Hematopoietic multipotent progenitor cell treated with erythropoietin and hydrocortisone succinate and interleukin-3 and kit ligand, for 8 days (in vitro differentiated cells): ENCODE measurements at regions not wholly inside any gene's neighbourhood (a gene's known extent, or its start where the extent isn't known, plus 50 kb on each side); places are given as distances from the start of the nearest gene placed in this dataset.

Experiments used
- DNase-seq: peaks from one replicate; pipeline ENCODE4 v3.0.0-alpha.2; 2015

DNA sequence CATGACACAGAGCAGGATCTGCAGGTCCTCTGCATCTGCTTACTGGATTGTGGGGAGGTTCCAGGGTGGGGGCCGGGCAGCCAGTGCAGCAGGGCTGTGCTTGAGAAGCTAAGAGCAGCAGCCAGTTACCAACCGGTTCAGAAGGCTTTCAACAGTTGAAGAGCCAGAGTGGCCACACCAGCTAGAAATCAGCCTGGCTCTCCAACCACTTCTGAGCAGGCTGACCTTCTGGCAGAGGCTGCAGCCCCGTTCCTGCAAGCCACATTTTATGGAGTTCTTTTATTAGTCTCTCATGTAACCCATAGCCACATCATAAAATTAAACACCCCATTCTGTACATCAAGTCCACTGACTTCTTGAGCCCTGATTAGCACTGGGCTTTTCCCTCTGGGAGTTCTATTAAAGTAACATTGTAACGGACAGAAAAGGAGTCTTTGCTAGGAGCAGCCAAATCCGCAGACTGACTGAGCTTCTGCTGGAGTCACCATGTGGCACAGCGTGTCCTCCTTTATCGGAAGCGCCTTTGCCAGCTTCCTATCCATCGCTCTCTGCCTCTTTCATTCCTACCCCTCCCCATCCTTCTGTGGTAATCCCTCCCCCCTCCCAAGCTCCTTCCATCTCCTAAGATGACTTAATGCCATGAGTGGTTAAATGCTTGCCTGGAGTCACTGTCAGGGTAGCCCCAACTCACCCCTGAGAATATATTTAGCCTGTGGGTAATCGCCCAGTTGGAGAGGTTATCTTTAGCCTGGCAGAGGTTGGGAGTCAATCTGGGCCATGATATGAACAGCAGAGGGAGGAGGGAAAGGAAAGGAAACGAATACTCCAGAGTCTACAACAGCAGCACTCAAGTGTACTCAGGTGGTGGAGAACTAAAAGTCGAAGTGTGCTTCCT is 138.5 kb upstream of the HES1 start:
- peak; percentile 68 for DNase-seq

DNA sequence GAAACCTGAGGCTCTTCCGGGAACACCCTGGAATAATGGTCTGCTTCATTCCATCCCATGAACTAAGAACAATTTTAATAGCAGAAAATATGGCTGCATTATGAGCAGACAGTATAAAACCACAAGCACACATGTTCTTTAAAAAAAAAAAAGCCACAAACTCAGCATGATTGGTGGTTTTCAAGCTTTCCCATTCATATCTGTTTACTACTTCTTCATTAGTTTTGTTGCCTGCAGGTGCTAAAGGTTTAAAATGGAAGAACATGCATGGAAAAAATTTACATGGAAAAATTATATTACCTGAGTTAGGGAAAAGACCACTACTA is 137.9 kb upstream of the HES1 start:
- DNase-seq: no peak

DNA sequence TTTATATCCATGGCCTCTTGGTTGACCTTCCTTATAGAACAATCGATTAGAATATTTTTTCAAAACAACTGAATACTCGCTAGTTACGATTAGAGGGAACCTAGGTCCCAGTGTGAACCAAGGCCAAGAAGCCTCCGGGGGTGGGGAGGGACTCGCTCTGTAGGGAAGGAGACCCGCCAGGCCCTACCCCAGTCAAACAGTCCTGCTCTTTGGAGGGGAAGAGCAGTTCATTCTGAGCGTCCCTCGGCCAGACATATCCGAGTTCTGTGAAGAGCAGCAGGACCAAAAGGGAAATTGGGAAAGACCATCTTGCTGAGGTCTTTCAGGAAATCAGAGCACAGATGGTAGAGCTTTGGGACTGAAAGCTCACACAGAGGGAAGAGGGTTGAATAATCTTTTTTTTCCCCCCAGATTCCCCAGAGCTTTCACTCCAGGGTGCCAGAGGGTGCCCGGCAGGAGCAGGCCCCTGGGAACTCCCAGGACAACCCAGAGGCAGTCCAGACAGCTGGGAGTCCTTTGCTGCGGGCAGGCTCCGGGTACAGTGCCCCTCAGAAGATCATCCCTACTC is 137.2 kb upstream of the HES1 start:
- DNase-seq: no peak

DNA sequence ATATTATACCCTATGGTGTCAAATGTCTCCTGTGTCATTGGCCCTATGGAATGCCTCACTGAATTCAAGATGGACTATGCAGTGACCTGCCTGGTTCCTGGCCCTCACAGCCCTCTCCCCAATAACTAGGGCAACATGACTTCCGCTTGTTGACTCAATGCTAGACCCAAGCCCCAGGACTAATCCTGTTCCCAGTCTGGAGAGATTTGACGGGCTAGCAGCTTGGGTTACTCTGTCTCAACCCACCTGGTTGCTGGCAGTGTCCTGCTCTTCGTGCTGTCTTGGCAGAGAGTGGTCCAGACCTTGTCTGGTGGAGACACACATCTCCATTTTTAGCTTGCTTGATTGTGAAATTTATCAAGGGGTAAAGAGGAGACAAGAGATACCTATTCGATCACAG is 135.8 kb upstream of the HES1 start:
- DNase-seq: no peak

DNA sequence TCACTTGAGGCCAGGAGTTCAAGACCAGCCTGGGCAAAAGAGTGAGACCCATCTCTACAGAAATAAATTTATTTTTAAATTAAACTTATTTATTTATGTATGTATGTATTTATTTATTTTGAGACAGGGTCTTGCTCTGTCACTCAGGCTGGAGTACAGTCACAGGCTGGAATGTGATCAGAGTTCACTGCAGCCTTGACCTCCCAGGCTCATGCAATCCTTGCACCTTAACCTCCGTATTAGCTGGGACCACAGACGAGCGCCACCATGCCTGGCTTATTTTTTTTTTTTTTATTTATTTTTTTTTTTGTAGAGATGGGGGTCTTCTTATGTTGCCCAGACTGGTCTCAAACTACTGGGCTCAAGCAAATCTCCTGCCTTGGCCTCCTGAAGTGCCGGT is 135.2 kb upstream of the HES1 start:
- no peak for DNase-seq

DNA sequence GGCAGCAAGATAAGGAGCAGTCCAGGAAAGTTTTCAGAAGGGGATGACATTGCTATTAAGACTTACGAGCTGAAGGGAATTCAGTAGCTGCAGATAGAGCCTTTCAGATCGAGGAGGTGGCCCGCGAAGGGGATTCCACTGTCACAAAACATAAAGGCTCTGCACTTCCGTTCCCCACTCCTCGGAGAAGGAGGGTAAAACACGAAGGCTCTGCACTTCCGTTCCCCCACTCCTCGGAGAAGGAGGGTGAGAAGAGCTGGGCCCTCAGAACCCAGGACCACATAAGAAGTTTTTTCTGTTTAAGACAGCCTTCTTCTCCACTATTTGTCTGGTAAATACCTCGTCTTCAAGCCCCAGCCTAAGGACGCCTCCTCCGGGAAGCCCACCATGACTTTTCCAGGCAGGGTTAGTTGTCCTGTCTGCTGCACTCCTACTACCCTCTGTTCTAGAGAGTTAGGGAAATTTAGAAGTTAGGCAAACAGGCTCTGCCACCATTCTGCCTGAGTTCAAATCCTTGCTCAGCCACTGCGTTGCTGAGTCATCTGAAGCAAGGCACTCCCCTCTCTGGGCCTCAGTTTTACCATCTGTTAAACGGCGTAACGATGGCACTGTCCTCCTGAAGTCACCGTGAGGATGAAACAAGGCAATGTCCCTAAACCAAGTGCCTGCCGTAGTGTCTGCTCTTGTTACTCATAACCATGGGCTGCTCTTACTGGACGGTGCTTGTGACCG is 134.1 kb upstream of the HES1 start:
- DNase-seq: no peak

DNA sequence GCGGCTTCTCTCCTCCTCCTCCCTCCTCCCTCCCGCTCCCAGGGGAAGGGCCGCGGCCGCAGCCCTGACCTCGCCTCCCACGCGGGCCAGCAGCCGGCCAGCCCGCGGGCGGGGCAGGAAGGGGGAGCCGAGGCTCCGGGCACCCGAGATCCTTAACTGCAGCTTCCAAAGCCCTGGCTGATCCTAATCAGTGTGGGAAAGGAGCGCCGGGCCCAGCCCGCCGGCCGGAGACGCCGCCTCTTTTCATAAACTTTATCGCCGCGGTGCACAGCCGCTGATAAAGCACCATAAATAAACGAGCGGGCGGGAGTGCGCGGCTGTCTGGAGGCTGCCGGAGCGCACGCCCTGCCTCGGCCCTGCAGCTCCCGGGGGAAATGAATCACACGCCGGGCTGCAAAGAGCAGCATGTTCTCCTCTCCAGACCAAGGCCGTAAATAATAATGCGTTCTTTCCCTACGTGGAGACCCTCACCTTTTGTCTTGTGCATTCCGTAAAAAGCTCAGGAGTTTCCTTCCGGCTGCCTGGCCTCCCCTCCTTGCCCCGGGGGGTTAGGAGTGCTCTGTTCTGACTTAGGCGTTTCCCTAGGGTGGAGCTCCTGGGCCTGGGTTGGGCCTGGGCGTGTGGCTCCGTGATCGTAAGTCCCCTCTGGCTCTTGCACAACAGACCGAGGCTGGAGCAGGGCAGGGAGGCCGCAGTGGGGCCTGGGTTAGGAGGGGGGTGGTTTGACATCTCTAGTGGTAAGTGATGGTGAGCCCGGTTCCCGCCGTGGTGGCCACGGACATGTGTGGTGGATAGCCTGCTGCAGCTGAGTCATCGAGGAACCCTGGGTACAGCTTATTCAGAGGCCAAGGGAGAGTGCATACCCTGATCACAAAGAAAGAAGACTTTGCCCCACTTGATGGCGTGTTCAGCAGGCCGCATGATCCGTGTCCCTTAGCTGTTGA is 132.6 kb upstream of the HES1 start:
- peak; percentile 90 for DNase-seq

DNA sequence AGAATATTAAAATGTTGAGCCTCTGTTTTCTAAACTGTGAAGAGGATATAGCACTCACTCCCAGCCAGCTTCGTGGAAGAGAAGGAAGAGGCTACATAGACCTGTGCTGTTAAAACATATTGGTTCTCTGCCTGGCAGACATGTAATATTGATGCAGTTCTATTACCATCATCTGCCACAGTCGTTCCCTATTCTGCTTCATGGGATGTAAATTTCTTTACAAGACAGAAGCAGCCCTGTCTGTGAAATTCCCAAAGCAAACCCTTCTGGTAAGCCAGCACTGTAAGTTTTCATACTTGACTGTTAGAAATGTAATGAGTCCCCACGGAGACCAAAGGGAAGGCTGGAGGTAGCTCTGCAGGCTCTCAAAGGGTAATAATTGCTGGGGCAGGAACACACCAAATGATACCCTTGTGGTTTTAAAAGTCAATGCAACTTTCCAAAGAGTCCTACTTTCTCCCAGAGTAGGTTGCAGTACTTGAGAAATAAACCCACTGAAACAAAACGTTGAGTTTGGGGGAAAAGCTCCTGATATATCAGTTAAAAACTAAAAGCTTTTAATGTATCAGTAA is 129.9 kb upstream of the HES1 start:
- no peak for DNase-seq

DNA sequence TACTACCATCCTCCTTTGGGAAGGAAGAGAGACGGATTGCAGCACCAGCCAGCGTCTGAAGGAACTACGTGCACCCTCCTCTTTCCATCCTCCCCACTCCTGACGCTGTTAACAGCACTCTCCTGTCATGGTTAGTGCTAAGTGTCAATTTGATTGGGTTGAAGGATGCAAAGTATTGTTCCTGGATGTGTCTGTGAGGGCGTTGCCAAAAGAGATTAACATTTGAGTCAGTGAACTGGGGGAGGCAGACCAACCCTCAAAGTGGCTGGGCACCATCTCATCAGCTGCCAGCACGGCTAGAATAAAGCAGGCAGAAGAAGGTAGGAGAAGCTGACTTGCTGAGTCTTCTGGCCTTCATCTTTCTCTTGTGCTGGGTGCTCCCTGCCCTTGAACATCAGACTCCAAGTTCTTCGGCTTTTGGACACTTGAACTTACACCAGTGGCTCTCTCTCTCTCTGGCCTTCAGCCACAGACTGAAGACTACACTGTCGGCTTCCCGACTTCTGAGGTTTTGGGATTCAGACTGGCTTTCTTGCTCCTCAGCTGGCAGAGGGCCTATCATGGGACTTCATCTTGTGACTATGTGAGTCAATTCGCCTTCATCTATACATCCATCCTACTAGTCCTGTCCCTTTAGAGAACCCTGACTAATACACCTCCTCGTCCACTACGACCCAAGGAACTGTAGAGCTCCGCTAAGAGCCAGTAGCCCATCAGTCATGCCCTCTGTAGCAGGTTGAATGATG is 128.2 kb upstream of the HES1 start:
- DNase-seq: peak; percentile 82

DNA sequence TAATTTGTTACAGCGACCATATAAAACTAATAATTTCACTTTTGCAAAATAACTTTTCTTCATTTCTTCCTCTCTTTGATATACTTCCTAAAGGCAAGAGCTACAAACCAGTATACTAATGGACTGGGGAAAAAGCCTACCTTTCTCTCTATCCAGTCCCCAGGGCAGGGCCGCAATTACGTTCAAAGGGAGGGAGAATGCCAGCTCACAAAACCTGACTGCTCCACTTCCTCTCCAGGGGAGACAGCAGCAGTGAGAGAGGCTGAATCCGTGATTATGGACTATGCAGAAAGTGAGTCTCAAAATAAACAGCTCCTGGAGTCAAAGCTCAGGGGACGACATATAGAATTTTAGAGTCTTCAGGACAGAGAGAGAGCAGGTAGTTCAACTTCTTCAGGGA is 126.9 kb upstream of the HES1 start:
- no peak for DNase-seq

DNA sequence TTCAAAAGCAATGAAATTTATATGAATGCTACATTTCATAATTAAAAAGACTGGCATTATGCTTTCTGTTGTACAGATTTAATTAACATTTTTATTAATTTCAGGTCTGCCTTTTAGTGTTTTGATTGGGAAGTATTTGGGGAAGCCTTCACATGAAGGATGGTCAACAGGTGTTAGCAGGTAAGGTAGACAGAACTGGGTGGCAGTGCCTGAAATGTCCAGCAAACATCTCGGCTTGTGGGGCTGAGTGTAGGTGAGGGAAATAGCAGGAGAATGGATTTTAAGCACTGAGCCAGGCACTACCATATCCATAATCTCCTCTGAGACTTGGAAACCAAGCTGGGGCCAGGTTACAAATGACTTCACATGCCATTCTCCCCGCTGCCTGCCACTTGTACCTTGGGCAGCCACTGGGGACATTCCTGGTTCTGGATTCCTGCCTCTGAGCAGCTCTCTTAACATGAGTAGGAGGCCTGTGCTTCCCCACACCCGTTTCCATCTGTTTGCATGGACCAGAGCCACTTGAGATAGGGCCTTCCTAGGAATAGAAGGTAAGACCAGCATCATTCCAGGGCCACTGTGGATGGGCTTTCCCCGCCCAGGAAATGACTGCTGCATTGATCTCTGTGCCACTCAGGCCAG is 125.9 kb upstream of the HES1 start:
- DNase-seq: no peak

DNA sequence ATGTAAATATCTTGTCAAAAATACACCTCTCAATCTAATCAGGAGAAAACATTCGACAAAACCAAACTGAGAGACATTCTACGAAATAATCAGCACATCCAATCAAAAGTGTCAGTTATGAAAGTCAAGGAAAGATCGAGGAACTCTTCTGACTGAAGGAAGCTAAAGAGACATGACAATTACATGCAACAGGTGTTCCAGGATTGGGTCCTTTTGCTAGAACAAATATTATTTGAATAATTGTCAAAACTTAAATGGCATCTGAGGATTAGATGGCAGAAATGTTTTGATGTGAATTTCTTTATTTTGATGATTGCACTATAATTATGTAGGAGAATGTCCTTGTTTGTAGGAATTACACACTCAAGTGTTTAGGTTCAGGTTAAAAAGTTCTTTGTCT is 124.1 kb upstream of the HES1 start:
- no peak for DNase-seq

DNA sequence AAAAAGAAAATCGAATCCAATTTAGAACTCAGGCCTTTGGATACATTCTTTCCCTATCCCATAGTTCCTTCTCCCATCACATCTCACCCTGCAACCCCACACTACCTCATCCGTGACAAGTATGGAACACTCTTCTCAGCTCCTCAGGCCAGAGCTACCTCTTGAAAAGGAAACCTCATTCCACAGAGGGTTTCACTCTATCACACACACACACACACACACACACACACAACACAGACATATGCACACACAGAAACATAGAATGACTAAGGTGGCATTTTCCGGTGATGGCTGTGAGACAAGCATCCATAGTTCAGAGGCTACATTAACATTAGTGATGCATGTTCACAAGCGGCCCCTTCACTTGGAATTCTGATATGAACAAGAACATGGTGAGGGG is 122.0 kb upstream of the HES1 start:
- DNase-seq: no peak

DNA sequence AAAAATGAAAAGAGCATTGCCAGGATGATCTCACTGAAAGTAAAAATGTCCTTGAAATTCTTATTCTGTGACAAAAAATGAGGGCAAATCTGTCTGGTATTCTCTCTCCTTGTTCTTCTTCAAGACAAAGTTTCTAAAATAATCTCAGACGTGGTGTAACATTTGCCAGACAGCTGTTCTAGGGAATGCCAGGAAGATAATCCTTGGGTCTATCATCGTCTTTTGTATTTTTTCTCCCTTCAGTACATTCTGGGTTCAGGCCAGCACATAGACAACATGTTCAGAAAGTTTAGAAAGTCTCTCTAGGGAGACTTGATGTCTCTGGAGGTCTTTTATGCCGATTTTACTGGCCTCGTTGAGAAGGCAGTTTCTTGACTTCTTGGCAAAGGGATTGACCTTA is 121.2 kb upstream of the HES1 start:
- no peak for DNase-seq

DNA sequence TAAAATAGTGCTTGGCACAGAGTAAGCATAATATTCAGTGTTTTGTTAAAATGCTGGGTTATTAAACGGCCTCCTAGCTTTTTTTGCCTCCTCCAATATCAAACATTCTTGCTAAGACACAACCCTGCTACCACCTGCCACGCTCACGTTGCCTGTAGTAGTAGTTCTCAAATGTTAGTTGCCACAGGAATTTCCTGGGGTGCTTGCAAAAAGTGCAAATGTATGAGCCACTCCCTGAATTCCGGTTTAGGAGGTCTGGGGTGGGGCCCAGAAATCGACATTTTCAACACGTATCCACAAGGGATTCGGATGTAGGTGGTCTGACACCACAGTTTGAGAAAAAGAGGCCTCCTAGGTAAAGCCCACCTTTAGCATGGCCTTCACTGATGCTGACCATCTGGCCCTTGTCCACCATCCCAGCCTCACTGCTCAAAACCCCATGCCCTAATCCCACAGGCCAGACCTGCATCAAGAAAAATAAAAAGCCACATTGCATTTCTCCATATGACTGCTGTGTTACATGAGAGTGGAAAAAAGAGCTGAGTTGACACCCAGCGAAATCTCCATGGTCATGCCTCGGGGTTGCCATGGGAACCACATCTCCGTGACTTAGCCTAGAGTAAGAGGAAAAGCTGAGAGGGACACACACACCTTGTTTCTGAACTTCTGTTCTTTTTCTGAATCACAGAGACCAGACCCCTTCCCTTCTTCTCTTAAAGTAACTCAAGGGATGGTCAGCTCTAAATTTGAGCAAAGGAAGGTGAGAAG is 116.4 kb upstream of the HES1 start:
- DNase-seq: no peak

DNA sequence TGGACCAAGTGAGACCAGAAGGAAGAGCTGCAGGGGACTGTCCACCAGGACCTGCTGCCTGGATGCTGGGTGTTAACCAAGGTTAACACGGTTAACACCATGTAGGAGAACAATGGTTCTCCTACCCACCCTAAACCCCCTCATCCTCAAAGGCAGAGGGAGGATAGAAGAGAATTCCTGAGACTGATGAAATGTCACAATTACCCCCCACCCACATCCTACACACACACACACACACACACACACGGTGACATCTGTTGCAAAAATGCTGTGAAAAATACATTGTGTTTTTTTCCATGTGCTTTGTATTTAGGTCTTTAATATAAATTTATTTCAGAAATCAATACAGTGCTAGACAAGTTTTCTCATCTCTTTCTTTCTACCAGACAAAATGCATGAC is 113.9 kb upstream of the HES1 start:
- DNase-seq: no peak

DNA sequence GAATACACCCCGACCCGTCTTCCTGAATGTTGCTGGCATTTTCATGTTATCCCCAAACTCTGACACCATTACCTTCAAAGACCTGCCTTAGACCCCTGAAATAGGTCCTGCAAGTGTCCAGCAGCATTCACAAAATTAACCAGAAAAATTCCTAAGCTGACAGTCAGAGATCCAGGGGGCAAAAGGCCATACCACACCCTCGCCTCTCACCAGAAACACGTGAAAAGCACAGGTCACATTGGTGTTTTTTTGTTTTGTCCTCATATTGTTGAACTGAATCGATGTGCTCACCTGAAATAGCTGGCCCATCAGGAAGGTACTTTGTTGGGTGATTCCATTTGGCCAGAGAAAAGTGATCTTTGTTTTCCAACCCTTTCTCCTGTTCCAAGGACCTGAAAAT is 113.1 kb upstream of the HES1 start:
- no peak for DNase-seq

DNA sequence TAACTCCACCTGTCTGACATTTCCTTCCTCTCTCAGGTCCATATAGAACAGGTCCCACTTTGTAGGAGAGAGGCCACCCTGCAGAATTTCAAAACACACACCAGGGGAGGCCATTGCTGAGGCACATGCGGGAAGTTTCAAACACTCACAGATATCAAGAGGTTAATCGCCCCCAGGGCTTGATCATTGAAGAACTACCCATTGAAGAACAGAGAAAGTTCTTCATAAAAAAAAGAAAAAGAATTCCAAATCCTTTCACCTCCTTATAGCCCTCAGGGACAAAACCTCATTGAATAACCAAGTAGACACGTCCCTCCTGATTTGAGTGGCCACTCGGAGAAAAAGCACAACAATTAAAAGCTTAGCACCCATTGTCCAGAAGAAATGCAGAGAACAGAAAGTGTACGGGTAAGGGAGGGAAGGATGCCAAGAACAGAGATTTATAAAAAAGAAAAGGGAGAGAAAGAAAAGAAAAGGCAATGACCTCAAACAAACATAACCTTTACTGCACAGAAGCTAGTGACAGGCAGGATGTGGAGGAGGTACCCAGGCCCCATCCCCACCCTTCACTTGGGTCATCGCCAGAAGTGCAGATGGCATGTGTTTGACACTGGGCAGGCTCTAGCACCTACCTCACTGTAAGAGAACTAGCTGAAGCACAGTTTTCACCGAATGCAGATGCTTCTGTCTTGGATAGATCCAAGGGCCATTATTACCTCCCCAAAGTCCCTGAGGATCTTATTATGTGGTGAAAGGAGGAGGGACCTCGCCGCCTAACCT is 112.3 kb upstream of the HES1 start:
- DNase-seq: peak; percentile 51

DNA sequence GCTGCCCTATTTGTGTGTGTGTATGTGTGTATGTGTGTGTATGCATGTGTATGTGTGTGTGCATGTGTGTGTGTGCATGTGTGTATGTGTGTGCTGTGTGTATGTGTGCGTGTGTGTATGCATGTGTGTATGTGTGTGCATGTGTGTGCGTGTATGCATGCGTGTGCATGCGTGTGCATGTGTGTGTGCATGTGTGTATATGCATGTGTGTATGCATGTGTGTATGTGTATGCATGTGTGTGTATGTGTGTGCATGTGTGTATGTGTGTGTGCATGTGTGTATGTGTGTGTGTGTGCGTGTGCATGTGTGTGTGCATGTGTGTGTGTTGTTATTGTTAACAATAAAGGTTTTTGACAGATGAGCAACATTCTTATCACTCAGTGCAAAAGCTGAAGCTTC is 110.8 kb upstream of the HES1 start:
- no peak for DNase-seq

DNA sequence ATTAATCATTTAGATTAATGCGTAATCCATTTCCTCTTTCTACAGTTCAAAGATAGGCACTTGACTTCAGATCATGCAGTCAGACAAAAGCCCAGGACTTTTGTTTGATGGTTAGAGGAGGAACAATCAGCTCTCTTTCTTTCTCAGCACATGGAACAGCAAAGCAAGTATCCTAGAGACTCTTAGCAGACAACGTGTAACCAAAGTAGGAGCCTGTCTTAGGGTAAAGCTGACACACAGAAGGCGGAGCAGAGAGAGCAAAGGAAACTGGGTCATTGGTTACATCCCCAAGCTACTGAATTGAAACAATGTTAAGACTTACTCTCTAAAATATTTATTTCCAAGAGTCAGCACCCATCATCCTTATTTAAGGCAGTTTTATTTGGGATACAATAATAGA is 110.0 kb upstream of the HES1 start:
- no peak for DNase-seq
